Pancreas (tissue), 10 donors: ENCODE measurements at regions not wholly inside any gene's neighbourhood (a gene's known extent, or its start where the extent isn't known, plus 50 kb on each side); places are given as distances from the start of the nearest gene placed in this dataset.

Experiments used
- ATAC-seq, 4 donors: fragments of 200-7000 bp; cut with Tn5 transposase; one replicate each; pipeline versions ENCODE4 v1.8.0 to v1.9.1; 2020; ENCODE audit warnings: mild to moderate bottlenecking in 4 of 4, moderate library complexity in 4 of 4
- DNase-seq, 6 donors: peaks; one replicate each; pipeline ENCODE4 v3.0.0-alpha.2; 2020
- FAIRE-seq: peaks from 2 replicates; lab custom pipeline; 2012; peaks lifted over from hg19 to GRCh38; lab: Jason Lieb, UNC
- H3K27ac ChIP-seq, 4 donors: fragments of 200-600 bp; sonication (generic); 1 replicate in 3 of 4; 2 replicates in 1 of 4; pipeline versions ENCODE4 v1.5.0 to v1.8.0; 2020
- H3K27me3 ChIP-seq, 4 donors: fragments of 200-600 bp; one replicate each; pipeline ENCODE4 v1.8.0; 2021
- H3K36me3 ChIP-seq, 3 donors: fragments of 200-600 bp; sonication (generic) in 1 of 3; one replicate each; pipeline versions ENCODE4 v1.5.0 to v1.8.0; 2020 to 2021
- H3K4me1 ChIP-seq, 3 donors: fragments of 200-600 bp; one replicate each; pipeline ENCODE4 v1.8.0; 2021
- H3K4me3 ChIP-seq, 4 donors: fragments of 200-600 bp; sonication (generic) in 2 of 4; one replicate each; pipeline versions ENCODE4 v1.5.0 to v1.8.0; 2020 to 2021
- H3K9me3 ChIP-seq, 4 donors: fragments of 200-600 bp; one replicate each; pipeline ENCODE4 v1.8.0; 2021
- CTCF ChIP-seq, 4 donors: fragments of 200-600 bp; sonication (generic) in 3 of 4; IDR thresholded peaks; one replicate each; pipeline versions ENCODE4 v1.5.0 to v1.8.0; 2021; ENCODE audit warnings: antibody characterized with exemption in 4 of 4
- WGBS, 2 donors: extraction: QIAGEN DNeasy Blood & Tissue Kit; methylation state at CpG; one replicate each; pipeline ENCODE4 v1.1.7; 2013; 5-methylcytosine and 5-hydroxymethylcytosine counted together
- intact Hi-C, 3 donors: fragments of 100-400 bp; cut with DNase I; formaldehyde crosslinking; loops; one replicate each; pipeline versions ENCODE4 v1.11.1 to v1.14.2; 2022
- donor health status: healthy with polysubstance abuse.
- donor health status: DM: no; HTN: no; CAD: no; lungs with moderate emphysema.
- donor health status: DM: no; HTN: no; CAD: no.
- donor health status: control.
- donor health status: control.
- donor health status: Bipolar disorder and iron deficiency.
- donor health status: DM: yes; HTN: yes; CAD: no.
- donor health status: DM: no; HTN: no; CAD: no.
- donor health status: DM: no; HTN: no; CAD: no.
- donor health status: DM: yes; HTN: yes; CAD: no.

- 60 to 65% methylated on average over 5 of the region's 5 CpGs for WGBS, 2 donors
- peaks cover 0 to 7% (median 0%) of the 10 kb centered on the region in 4 donors for H3K27me3 ChIP-seq
- no peaks in the 10 kb centered on the region for H3K9me3 ChIP-seq
- intact Hi-C loops, result no loop called here
- TF ChIP-seq CTCF (IDR thresholded peaks at IDR 0.05), result no peak
- no peaks in the 10 kb centered on the region for H3K4me1 ChIP-seq
- no peak for ATAC-seq
- no peak overlapping the region for H3K4me3 ChIP-seq
- DNase-seq, result no peak
- FAIRE-seq, result no peak
- no peaks in the 10 kb centered on the region for H3K36me3 ChIP-seq
- no peak overlapping the region for H3K27ac ChIP-seq
Measured at GRCh38 chrX:81996166-81996565, 794.3 kb downstream of the SH3BGRL start.

DNA sequence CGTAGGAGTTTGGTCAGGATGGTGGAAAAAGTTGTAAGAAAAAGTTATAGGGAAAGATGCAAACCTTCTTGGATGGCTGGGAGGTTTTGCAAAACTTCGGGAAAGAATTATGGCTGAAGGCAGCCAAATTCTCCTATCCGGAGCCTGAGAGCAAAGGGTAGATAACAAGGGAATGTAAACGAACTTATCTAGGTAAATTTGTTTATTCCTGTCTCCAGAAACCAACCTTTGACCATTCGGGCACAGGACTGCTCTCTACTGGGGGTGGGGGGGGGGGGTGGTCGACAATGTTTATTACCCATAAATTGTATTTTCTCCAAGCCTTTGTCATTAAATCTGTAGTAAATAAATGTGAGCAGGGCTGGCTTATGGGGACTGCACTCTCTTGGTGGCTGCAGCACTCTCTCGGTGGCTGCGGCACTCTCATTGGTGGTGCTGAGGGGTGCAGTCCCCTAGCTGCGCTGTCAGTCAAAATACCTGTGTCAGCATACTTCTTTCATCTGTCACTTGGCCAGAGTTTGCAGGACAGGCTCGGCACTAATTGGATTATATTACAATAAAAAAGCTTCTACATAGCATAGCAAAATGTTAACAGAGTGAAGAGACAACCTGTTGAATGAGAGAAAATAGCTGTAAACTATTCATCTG, 827.8 kb downstream of the SH3BGRL start:
- intact Hi-C loops, result no loop called here
- ATAC-seq, result no peak

DNA sequence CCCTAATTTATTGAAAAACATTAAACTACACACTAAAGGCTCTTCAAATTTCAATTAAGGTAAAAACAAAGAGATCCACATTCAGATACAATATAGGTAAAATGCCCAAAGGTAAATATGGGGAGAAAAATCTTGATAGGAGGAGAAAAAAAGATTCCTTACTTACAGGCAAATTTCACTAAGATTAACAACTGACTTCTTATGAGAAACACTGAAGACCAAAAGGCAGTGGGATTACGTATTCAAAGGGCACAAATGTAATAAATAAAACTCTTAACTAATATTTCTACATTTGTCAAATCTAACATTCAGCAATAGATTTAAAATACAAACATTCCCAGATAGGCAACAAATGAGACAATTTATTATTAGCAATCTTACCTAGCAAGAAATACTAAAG, 829.3 kb downstream of the SH3BGRL start:
- intact Hi-C loops, result no loop called here
- Histone ChIP-seq H3K4me1 (no peaks in the 10 kb centered on the region), H3K36me3 (no peaks in the 10 kb centered on the region), H3K27me3 (no peaks in the 10 kb centered on the region), H3K4me3 (no peak overlapping the region), H3K27ac (no peak overlapping the region), H3K9me3 (no peaks in the 10 kb centered on the region)
- WGBS, 2 donors, result 35 to 47% methylated on average over 1 of the region's 1 CpG
- ATAC-seq, result no peak
- FAIRE-seq, result no peak
- no peak for TF ChIP-seq CTCF (IDR thresholded peaks at IDR 0.05)
- no peak for DNase-seq

More for the DNA sequence above, 827.8 kb downstream of the SH3BGRL start:
- DNase-seq (no peak), FAIRE-seq (no peak)
- H3K9me3 ChIP-seq, result no peaks in the 10 kb centered on the region
- H3K4me1 ChIP-seq, result no peaks in the 10 kb centered on the region
- H3K4me3 ChIP-seq, result no peak overlapping the region
- WGBS, 2 donors, result 38 to 40% methylated on average over 10 of the region's 10 CpGs
- no peak for TF ChIP-seq CTCF (IDR thresholded peaks at IDR 0.05)
- no peaks in the 10 kb centered on the region for H3K36me3 ChIP-seq
- H3K27ac ChIP-seq, result no peak overlapping the region
- H3K27me3 ChIP-seq, result peaks cover 0 to 6% (median 0%) of the 10 kb centered on the region in 4 donors

GRCh38 chrX:82038793-82039192, 836.9 kb downstream of the SH3BGRL start:
- H3K27me3 ChIP-seq, result no peaks in the 10 kb centered on the region
- H3K27ac ChIP-seq, result no peak overlapping the region
- no peaks in the 10 kb centered on the region for H3K9me3 ChIP-seq
- no peak for DNase-seq
- H3K36me3 ChIP-seq, result no peaks in the 10 kb centered on the region
- no peaks in the 10 kb centered on the region for H3K4me1 ChIP-seq
- FAIRE-seq, result no peak
- intact Hi-C loops, result no loop called here
- no peak for TF ChIP-seq CTCF (IDR thresholded peaks at IDR 0.05)
- no peak for ATAC-seq
- 34 to 51% methylated on average over 3 of the region's 3 CpGs for WGBS, 2 donors
- no peak overlapping the region for H3K4me3 ChIP-seq

GRCh38 chrX:82041034-82041433, 839.1 kb downstream of the SH3BGRL start:
- no peak for ATAC-seq
- no peak for DNase-seq
- no peak for TF ChIP-seq CTCF (IDR thresholded peaks at IDR 0.05)
- Histone ChIP-seq H3K27ac (no peak overlapping the region), H3K4me3 (no peak overlapping the region), H3K9me3 (no peaks in the 10 kb centered on the region), H3K36me3 (no peaks in the 10 kb centered on the region), H3K4me1 (no peaks in the 10 kb centered on the region), H3K27me3 (no peaks in the 10 kb centered on the region)
- intact Hi-C loops, result no loop called here
- WGBS, 2 donors, result 58 to 65% methylated on average over 3 of the region's 3 CpGs
- FAIRE-seq, result no peak
